Tibial nerve (tissue), 4 donors: ENCODE measurements at regions not wholly inside any gene's neighbourhood (a gene's known extent, or its start where the extent isn't known, plus 50 kb on each side); places are given as distances from the start of the nearest gene placed in this dataset.
A peak's percentile ranks its signal among the peaks of the same experiment; 100 is the strongest.

ENCODE experiments used
- DNase-seq, 2 donors: peaks; one replicate each; pipeline ENCODE4 v3.0.0-alpha.2; 2019; ENCODE audit warnings: low spot score in 2 of 2
- H3K27ac ChIP-seq, 4 donors: fragments of 200-600 bp; sonication (generic) in 3 of 4; one replicate each; pipeline ENCODE4 v1.5.1; 2017 to 2019; ENCODE audit warnings: mild to moderate bottlenecking in 1 of 4
- H3K27me3 ChIP-seq, 2 donors: fragments of 200-600 bp; sonication (generic) in 1 of 2; one replicate each; pipeline versions ENCODE4 v1.5.1 to v1.6.0; 2017 to 2019
- H3K36me3 ChIP-seq, 3 donors: fragments of 200-600 bp; sonication (generic); one replicate each; pipeline ENCODE4 v1.5.1; 2018 to 2019
- H3K4me1 ChIP-seq, 4 donors: fragments of 200-600 bp; sonication (generic) in 3 of 4; one replicate each; pipeline ENCODE4 v1.5.1; 2017 to 2019
- H3K4me3 ChIP-seq, 4 donors: fragments of 200-600 bp; sonication (generic) in 3 of 4; one replicate each; pipeline ENCODE4 v1.5.1; 2017 to 2019; ENCODE audit warnings: mild to moderate bottlenecking in 1 of 4, moderate library complexity in 1 of 4
- H3K9me3 ChIP-seq, 4 donors: fragments of 200-600 bp; sonication (generic) in 3 of 4; one replicate each; pipeline ENCODE4 v1.5.1; 2017 to 2019
- CTCF ChIP-seq, 5 experiments: fragments of 200-600 bp in 3 of 5; fragments of 450-650 bp in 2 of 5; sonication (generic) in 3 of 5; IDR thresholded peaks; one replicate each; pipeline ENCODE4 v1.5.1; 2016 to 2019; ENCODE audit warnings: antibody characterized with exemption in 5 of 5, mild to moderate bottlenecking in 3 of 5, moderate library complexity in 2 of 5
- EP300 ChIP-seq, 2 donors: sonication (generic); formaldehyde crosslinking; IDR thresholded peaks; one replicate each; pipeline ENCODE4 v1.6.1; 2017; ENCODE audit warnings: antibody characterized with exemption in 2 of 2, mild to moderate bottlenecking in 1 of 2
- POLR2A ChIP-seq, 2 donors: fragments of 450-650 bp; IDR thresholded peaks; one replicate each; pipeline ENCODE4 v1.6.1; 2017; ENCODE audit warnings: antibody characterized with exemption in 2 of 2, mild to moderate bottlenecking in 2 of 2, moderate library complexity in 2 of 2
- WGBS, 2 donors: methylation state at CpG; one replicate each; pipeline ENCODE4 v1.1.5; 2018; 5-methylcytosine and 5-hydroxymethylcytosine counted together

GRCh38 chr20:11270566-11270965, 596.8 kb upstream of the JAG1 start:
- no peak overlapping the region for H3K4me3 ChIP-seq
- 90% methylated on average over 5 of the region's 5 CpGs for WGBS, 2 donors
- H3K27me3 ChIP-seq, result no peaks in the 10 kb centered on the region
- no peaks in the 10 kb centered on the region for H3K9me3 ChIP-seq
- H3K36me3 ChIP-seq, result no peaks in the 10 kb centered on the region
- DNase-seq, result no peak
- no peak overlapping the region for H3K27ac ChIP-seq
- H3K4me1 ChIP-seq, result peaks cover 0 to 35% (median 7%) of the 10 kb centered on the region in 4 donors
- TF ChIP-seq POLR2A (IDR thresholded peaks at IDR 0.05) (no peak), CTCF (IDR thresholded peaks at IDR 0.05) (no peak), EP300 (IDR thresholded peaks at IDR 0.05) (no peak)

GRCh38 chr20:11271319-11271718, 597.5 kb upstream of the JAG1 start:
- no peaks in the 10 kb centered on the region for H3K27me3 ChIP-seq

GRCh38 chr20:11271920-11272594, 598.3 kb upstream of the JAG1 start:
- WGBS, 2 donors, result 52 to 63% methylated on average over 16 to 18 of the region's 18 CpGs
- H3K9me3 ChIP-seq, result no peaks in the 10 kb centered on the region
- no peak for TF ChIP-seq CTCF (IDR thresholded peaks at IDR 0.05)
- H3K4me1 ChIP-seq, result peaks cover 0 to 26% (median 5%) of the 10 kb centered on the region in 4 donors
- H3K36me3 ChIP-seq, result no peaks in the 10 kb centered on the region
- no peak overlapping the region for H3K27ac ChIP-seq
- H3K4me3 ChIP-seq, result no peak overlapping the region
- DNase-seq, result no peak
- H3K27me3 ChIP-seq, result no peaks in the 10 kb centered on the region

More at GRCh38 chr20:11271319-11271718, 597.5 kb upstream of the JAG1 start:
- no peak for DNase-seq
- no peak overlapping the region for H3K27ac ChIP-seq
- H3K9me3 ChIP-seq, result no peaks in the 10 kb centered on the region
- H3K4me1 ChIP-seq, result peaks cover 0 to 33% (median 7%) of the 10 kb centered on the region in 4 donors
- no peaks in the 10 kb centered on the region for H3K36me3 ChIP-seq
- no peak overlapping the region for H3K4me3 ChIP-seq
- WGBS, 2 donors, result 73 to 77% methylated on average over 6 of the region's 6 CpGs
- TF ChIP-seq POLR2A (IDR thresholded peaks at IDR 0.05) (no peak), CTCF (IDR thresholded peaks at IDR 0.05) (no peak), EP300 (IDR thresholded peaks at IDR 0.05) (no peak)

- DNase-seq, result peak in 1 of 2 donors; percentile 32
- peaks cover 0 to 14% (median 0%) of the 10 kb centered on the region in 4 donors for H3K4me1 ChIP-seq
- no peaks in the 10 kb centered on the region for H3K27me3 ChIP-seq
- H3K36me3 ChIP-seq, result no peaks in the 10 kb centered on the region
- no peak overlapping the region for H3K27ac ChIP-seq
- 13 to 14% methylated on average over 6 of the region's 6 CpGs for WGBS, 2 donors
- TF ChIP-seq EP300 (IDR thresholded peaks at IDR 0.05), result peak in 1 of 2 donors; percentile 33
- no peak for TF ChIP-seq POLR2A (IDR thresholded peaks at IDR 0.05)
- peak; percentile 40 to 62 (median 49) for TF ChIP-seq CTCF (IDR thresholded peaks at IDR 0.05)
- no peaks in the 10 kb centered on the region for H3K9me3 ChIP-seq
- no peak overlapping the region for H3K4me3 ChIP-seq
Observed at GRCh38 chr20:11274141-11274594, 600.4 kb upstream of the JAG1 start.

GRCh38 chr20:11275740-11276139, 601.9 kb upstream of the JAG1 start:
- H3K4me3 ChIP-seq, result no peak overlapping the region
- peaks cover 0 to 14% (median 0%) of the 10 kb centered on the region in 4 donors for H3K4me1 ChIP-seq
- H3K36me3 ChIP-seq, result no peaks in the 10 kb centered on the region
- WGBS, 2 donors, result 88 to 93% methylated on average over 2 of the region's 2 CpGs
- H3K27ac ChIP-seq, result no peak overlapping the region
- TF ChIP-seq EP300 (IDR thresholded peaks at IDR 0.05) (no peak), CTCF (IDR thresholded peaks at IDR 0.05) (no peak), POLR2A (IDR thresholded peaks at IDR 0.05) (no peak)
- DNase-seq, result no peak
- no peaks in the 10 kb centered on the region for H3K9me3 ChIP-seq
- H3K27me3 ChIP-seq, result no peaks in the 10 kb centered on the region
